B cell (primary cell): ENCODE measurements at regions not wholly inside any gene's neighbourhood (a gene's known extent, or its start where the extent isn't known, plus 50 kb on each side); places are given as distances from the start of the nearest gene placed in this dataset.

Experiments
- ATAC-seq: fragments of 200-7000 bp; cut with Tn5 transposase; one replicate; pipeline ENCODE4 v1.10.0; 2021; ENCODE audit warnings: low read depth, mild to moderate bottlenecking, moderate number of reproducible peaks, moderate library complexity
- CTCF ChIA-PET: fragments of 350-600 bp; sonication (Branson Sonifier 250); formaldehyde crosslinking; loops from one replicate; lab custom pipeline; 2021; ENCODE audit warnings: antibody characterized with exemption, inconsistent platforms; lab: Charles Lee
- POLR2A ChIA-PET: fragments of 350-600 bp; sonication (Branson Sonifier 250); formaldehyde crosslinking; loops from one replicate; lab custom pipeline; 2021; ENCODE audit warnings: antibody characterized with exemption; lab: Charles Lee
- DNase-seq: peaks from one replicate; pipeline ENCODE4 v3.0.0; 2013
- H2AFZ ChIP-seq: 2 replicates; pipeline ENCODE4 v1.6.1; 2012; ENCODE audit warnings: mild to moderate bottlenecking, low read depth, low read length; ENCODE audit not compliant: insufficient read depth, poor library complexity, severe bottlenecking
- H3K27ac ChIP-seq, 2 donors: 1 replicate in 1 of 2; 2 replicates in 1 of 2; pipeline ENCODE4 v1.5.1; 2012 to 2013; ENCODE audit warnings: low read length in 2 of 2, mild to moderate bottlenecking in 2 of 2, moderate library complexity in 1 of 2
- H3K27me3 ChIP-seq, 4 experiments: fragments of 200-600 bp in 1 of 4; sonication (generic) in 1 of 4; replicated peaks in 1 of 4; 1 replicate in 2 of 4; 2 replicates in 2 of 4; pipeline versions ENCODE4 v1.6.1 to v1.7.0; 2013 to 2016; ENCODE audit warnings: low read length in 3 of 4, mild to moderate bottlenecking in 2 of 4, mixed read lengths in 1 of 4, moderate library complexity in 1 of 4; ENCODE audit not compliant: insufficient read depth in 4 of 4, control insufficient read depth in 3 of 4; ENCODE audit errors: control extremely low read depth in 1 of 4
- H3K36me3 ChIP-seq, 2 experiments: replicated peaks in 1 of 2; 1 replicate in 1 of 2; 2 replicates in 1 of 2; pipeline versions ENCODE4 v1.6.1 to v1.7.1; 2013; ENCODE audit warnings: low read length in 1 of 2; ENCODE audit not compliant: insufficient read depth in 2 of 2, control insufficient read depth in 1 of 2; ENCODE audit errors: control extremely low read depth in 1 of 2, extremely low read depth in 1 of 2
- H3K4me1 ChIP-seq, 2 donors: fragments of 200-600 bp in 1 of 2; sonication (generic) in 1 of 2; 1 replicate in 1 of 2; 2 replicates in 1 of 2; pipeline versions ENCODE4 v1.5.1 to v1.6.1; 2013 to 2017; ENCODE audit warnings: low read length in 2 of 2; ENCODE audit not compliant: control insufficient read depth in 2 of 2, insufficient read depth in 2 of 2
- H3K4me2 ChIP-seq: replicated peaks from 2 replicates; pipeline ENCODE3; 2012; ENCODE audit warnings: mild to moderate bottlenecking, low read depth, low read length; ENCODE audit not compliant: poor library complexity, severe bottlenecking
- H3K4me3 ChIP-seq, 5 experiments: fragments of 200-600 bp in 1 of 5; sonication (generic) in 1 of 5; 1 replicate in 3 of 5; 2 replicates in 2 of 5; pipeline versions ENCODE4 v1.5.1 to v1.7.0; 2011 to 2016; ENCODE audit warnings: low read length in 4 of 5, mild to moderate bottlenecking in 4 of 5, low read depth in 2 of 5, control low read depth in 1 of 5, moderate library complexity in 1 of 5; ENCODE audit not compliant: insufficient read depth in 1 of 5; ENCODE audit errors: control extremely low read depth in 1 of 5, extremely low read depth in 1 of 5
- H3K79me2 ChIP-seq: fragments of 200-600 bp; sonication (generic); one replicate; pipeline ENCODE4 v1.6.0; 2016; ENCODE audit warnings: low read length; ENCODE audit not compliant: control insufficient read depth, insufficient read depth
- H3K9ac ChIP-seq: fragments of 200-600 bp; sonication (generic); 2 replicates; pipeline ENCODE4 v1.6.1; 2017; ENCODE audit warnings: mild to moderate bottlenecking, low read length, moderate library complexity
- H3K9me3 ChIP-seq, 3 donors: one replicate each; pipeline versions ENCODE4 v1.6.1 to v1.7.1; 2013; ENCODE audit warnings: low read length in 2 of 3; ENCODE audit not compliant: control insufficient read depth in 2 of 3, insufficient read depth in 1 of 3; ENCODE audit errors: control extremely low read depth in 1 of 3
- H4K20me1 ChIP-seq: 2 replicates; pipeline ENCODE4 v1.6.0; 2012; ENCODE audit warnings: mild to moderate bottlenecking, low read length; ENCODE audit not compliant: insufficient read depth, control insufficient read depth, poor library complexity, severe bottlenecking
- H3K27ac Mint-ChIP-seq: one replicate; pipeline ENCODE4 v1.8.0; 2021; ENCODE audit warnings: mixed read lengths
- H3K27me3 Mint-ChIP-seq: one replicate; pipeline ENCODE4 v1.8.0; 2021; ENCODE audit warnings: mixed read lengths
- H3K4me1 Mint-ChIP-seq: one replicate; pipeline ENCODE4 v1.8.0; 2021; ENCODE audit warnings: mixed read lengths
- H3K4me3 Mint-ChIP-seq: one replicate; pipeline ENCODE4 v1.8.0; 2021; ENCODE audit warnings: mixed read lengths
- H3K9me3 Mint-ChIP-seq: one replicate; pipeline ENCODE4 v1.8.0; 2022; ENCODE audit warnings: mixed read lengths; ENCODE audit not compliant: insufficient read depth
- EZH2 ChIP-seq: IDR thresholded peaks from 2 replicates; pipeline ENCODE4 v1.6.1; 2012; ENCODE audit warnings: borderline replicate concordance, low read depth, mild to moderate bottlenecking, moderate library complexity, low read length; ENCODE audit not compliant: insufficient read depth, poor library complexity, severe bottlenecking
- WGBS: methylation state at CpG from one replicate; pipeline ENCODE4 v1.1.5; 2013; ENCODE audit warnings: missing lambda C conversion rate; ENCODE audit not compliant: insufficient coverage; 5-methylcytosine and 5-hydroxymethylcytosine counted together
- intact Hi-C: fragments of 100-400 bp; cut with micrococcal nuclease; formaldehyde crosslinking; loops from one replicate; pipeline ENCODE4 v1.10.0; 2022
- TF ChIP-seq, protein P1 (sequence below): fragments of 200-600 bp; IDR thresholded peaks from one replicate; pipeline ENCODE4 v1.8.0; 2022; ENCODE audit warnings: antibody characterized with exemption, mild to moderate bottlenecking

- no peak for TF ChIP-seq EZH2
- TF ChIP-seq, protein P1, sequence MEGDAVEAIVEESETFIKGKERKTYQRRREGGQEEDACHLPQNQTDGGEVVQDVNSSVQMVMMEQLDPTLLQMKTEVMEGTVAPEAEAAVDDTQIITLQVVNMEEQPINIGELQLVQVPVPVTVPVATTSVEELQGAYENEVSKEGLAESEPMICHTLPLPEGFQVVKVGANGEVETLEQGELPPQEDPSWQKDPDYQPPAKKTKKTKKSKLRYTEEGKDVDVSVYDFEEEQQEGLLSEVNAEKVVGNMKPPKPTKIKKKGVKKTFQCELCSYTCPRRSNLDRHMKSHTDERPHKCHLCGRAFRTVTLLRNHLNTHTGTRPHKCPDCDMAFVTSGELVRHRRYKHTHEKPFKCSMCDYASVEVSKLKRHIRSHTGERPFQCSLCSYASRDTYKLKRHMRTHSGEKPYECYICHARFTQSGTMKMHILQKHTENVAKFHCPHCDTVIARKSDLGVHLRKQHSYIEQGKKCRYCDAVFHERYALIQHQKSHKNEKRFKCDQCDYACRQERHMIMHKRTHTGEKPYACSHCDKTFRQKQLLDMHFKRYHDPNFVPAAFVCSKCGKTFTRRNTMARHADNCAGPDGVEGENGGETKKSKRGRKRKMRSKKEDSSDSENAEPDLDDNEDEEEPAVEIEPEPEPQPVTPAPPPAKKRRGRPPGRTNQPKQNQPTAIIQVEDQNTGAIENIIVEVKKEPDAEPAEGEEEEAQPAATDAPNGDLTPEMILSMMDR: no peak
- DNase-seq (no peak), ATAC-seq (no peak)
- Histone ChIP-seq H4K20me1 (no peaks in the 10 kb centered on the region), H3K4me2 (no peak overlapping the region), H3K27ac (no peak overlapping the region), H3K27me3 (no peaks in the 10 kb centered on the region), H3K79me2 (no peaks in the 10 kb centered on the region), H3K36me3 (no peaks in the 10 kb centered on the region), H3K4me3 (no peak overlapping the region), H3K9ac (no peak overlapping the region), H3K4me1 (no peaks in the 10 kb centered on the region), H3K9me3 (peaks cover 0 to 2% (median 0%) of the 10 kb centered on the region in 3 donors), H2AFZ (no peak overlapping the region)
- intact Hi-C loops: no loop called here
- no peak overlapping the region for H3K4me3 Mint-ChIP-seq
- peaks cover 4% of the 10 kb centered on the region for H3K27me3 Mint-ChIP-seq
- POLR2A ChIA-PET: no interaction called here
- no peaks in the 10 kb centered on the region for H3K4me1 Mint-ChIP-seq
- no peak overlapping the region for H3K27ac Mint-ChIP-seq
- CTCF ChIA-PET: no interaction called here
- 91% methylated on average over 7 of the region's 7 CpGs for WGBS
- H3K9me3 Mint-ChIP-seq: no peaks in the 10 kb centered on the region
These were observed 50.4 kb upstream of the TJP1 start for GRCh38 chr15:29872716-29873115.
